ENCODE measurements at regions not wholly inside any gene's neighbourhood (a gene's known extent, or its start where the extent isn't known, plus 50 kb on each side); places are given as distances from the start of the nearest gene placed in this dataset.

GRCh38 chr16:79366635-79367034, 233.9 kb downstream of the MAF start:
- DNase-seq: no peak

GRCh38 chr16:79365702-79366101, 234.8 kb downstream of the MAF start:
- DNase-seq: no peak

- no peak for DNase-seq
Observed at GRCh38 chr16:79363484-79363883, 237.1 kb downstream of the MAF start.

GRCh38 chr16:79363035-79363434, 237.5 kb downstream of the MAF start:
- DNase-seq: no peak

- DNase-seq: no peak
Observed at GRCh38 chr16:79362300-79362970, 238.1 kb downstream of the MAF start.

GRCh38 chr16:79361132-79361751, 239.3 kb downstream of the MAF start:
- DNase-seq: no peak

GRCh38 chr16:79360267-79360666, 240.3 kb downstream of the MAF start:
- no peak for DNase-seq

GRCh38 chr16:79359082-79359481, 241.5 kb downstream of the MAF start:
- no peak for DNase-seq

- no peak for DNase-seq
Observed at GRCh38 chr16:79358188-79358587, 242.3 kb downstream of the MAF start.

- no peak for DNase-seq
Observed at GRCh38 chr16:79355600-79356358, 244.8 kb downstream of the MAF start.

GRCh38 chr16:79351927-79352326, 248.6 kb downstream of the MAF start:
- no peak for DNase-seq

GRCh38 chr16:79349803-79350202, 250.7 kb downstream of the MAF start:
- no peak for DNase-seq

GRCh38 chr16:79348521-79349306, 251.8 kb downstream of the MAF start:
- DNase-seq: no peak

GRCh38 chr16:79347277-79347676, 253.3 kb downstream of the MAF start:
- DNase-seq: no peak

- DNase-seq: no peak
Observed at GRCh38 chr16:79339863-79340262, 260.7 kb downstream of the MAF start.

GRCh38 chr16:79337906-79338305, 262.6 kb downstream of the MAF start:
- DNase-seq: no peak

GRCh38 chr16:79336437-79337229, 263.9 kb downstream of the MAF start:
- no peak for DNase-seq

- peak; percentile 7 for DNase-seq
Observed at GRCh38 chr16:79334127-79334526, 266.4 kb downstream of the MAF start.

- no peak for DNase-seq
Observed at GRCh38 chr16:79331066-79331465, 269.5 kb downstream of the MAF start.

GRCh38 chr16:79329967-79330366, 270.6 kb downstream of the MAF start:
- DNase-seq: no peak

GRCh38 chr16:79329166-79329521, 271.4 kb downstream of the MAF start:
- DNase-seq: no peak

GRCh38 chr16:79328402-79329165, 272.0 kb downstream of the MAF start:
- no peak for DNase-seq
